ENCODE measurements at regions not wholly inside any gene's neighbourhood (a gene's known extent, or its start where the extent isn't known, plus 50 kb on each side); places are given as distances from the start of the nearest gene placed in this dataset.

DNA sequence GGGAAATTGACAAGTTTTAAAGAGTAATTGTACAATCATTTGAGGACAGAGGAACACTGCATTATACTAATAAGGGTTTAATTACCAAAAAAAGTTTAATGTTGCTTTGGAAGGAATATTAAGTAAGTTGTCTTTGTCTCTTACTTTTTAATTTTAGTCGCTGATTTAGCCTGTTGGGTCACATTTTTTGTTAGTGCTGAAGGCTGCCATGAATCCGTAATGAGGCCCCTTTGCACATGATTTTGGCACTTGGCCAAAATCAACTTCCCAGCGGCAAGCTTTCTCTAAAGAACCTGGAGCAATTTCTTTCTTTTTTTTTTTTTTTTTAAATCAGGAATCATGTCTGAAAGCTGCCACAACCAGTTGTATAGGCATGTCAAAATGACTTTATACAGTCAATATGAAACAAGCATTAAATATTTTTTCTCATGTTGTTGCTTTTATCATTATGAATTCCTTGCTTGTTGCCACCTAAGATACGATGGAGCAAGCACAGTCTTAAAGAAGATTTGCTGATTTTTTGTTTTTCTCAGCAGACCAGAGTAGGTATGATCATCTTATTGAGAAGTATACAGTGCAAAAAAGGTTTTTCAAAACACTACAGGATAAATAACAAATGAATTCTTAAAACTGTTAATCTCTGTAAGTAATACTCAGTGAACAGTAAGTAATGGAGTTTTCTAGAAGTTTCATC is 690.4 kb downstream of the USP25 start:
- TF ChIP-seq, protein P1, sequence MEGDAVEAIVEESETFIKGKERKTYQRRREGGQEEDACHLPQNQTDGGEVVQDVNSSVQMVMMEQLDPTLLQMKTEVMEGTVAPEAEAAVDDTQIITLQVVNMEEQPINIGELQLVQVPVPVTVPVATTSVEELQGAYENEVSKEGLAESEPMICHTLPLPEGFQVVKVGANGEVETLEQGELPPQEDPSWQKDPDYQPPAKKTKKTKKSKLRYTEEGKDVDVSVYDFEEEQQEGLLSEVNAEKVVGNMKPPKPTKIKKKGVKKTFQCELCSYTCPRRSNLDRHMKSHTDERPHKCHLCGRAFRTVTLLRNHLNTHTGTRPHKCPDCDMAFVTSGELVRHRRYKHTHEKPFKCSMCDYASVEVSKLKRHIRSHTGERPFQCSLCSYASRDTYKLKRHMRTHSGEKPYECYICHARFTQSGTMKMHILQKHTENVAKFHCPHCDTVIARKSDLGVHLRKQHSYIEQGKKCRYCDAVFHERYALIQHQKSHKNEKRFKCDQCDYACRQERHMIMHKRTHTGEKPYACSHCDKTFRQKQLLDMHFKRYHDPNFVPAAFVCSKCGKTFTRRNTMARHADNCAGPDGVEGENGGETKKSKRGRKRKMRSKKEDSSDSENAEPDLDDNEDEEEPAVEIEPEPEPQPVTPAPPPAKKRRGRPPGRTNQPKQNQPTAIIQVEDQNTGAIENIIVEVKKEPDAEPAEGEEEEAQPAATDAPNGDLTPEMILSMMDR (IDR thresholded peaks at IDR 0.05) = no peak
- peaks cover 1% of the 10 kb centered on the region for H3K9me3 Mint-ChIP-seq
- no peak for ATAC-seq
- ChIA-PET POLR2A (no interaction called here), CTCF (no interaction called here)
- DNase-seq = no peak
- H3K27ac Mint-ChIP-seq = no peak overlapping the region
- no peaks in the 10 kb centered on the region for H3K4me1 Mint-ChIP-seq (ENCODE audit: low read depth)
- no peaks in the 10 kb centered on the region for H3K27me3 Mint-ChIP-seq
- H3K36me3 Mint-ChIP-seq (ENCODE audit: low read depth) = no peaks in the 10 kb centered on the region
- intact Hi-C loops (cut with micrococcal nuclease) = no loop called here
- no peak overlapping the region for H3K4me3 Mint-ChIP-seq

DNA sequence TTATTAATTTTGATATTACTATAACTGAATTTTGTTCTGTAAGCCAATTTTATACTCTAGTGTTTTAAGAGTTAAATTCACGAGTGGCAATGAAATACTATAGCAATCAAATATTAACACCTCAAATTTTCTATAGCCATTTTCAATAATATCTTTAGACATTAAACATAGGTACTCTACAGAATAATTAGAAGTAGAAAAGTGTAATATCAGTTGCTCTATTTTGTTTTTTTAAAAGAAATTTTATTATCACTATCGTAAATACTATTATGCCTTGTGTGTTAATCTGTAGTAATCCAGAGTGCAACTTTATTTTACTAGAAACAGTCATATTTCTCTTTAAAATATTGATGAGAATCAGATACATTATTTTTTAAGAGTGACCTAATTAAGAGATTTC is 691.2 kb downstream of the USP25 start:
- ChIA-PET CTCF (no interaction called here), POLR2A (interaction anchor here (0.6 kb wide), 1 partner anchor 85 kb away, joined by 3 read pairs; no protein-coding TSS in a partner anchor)
- Mint-ChIP-seq H3K27ac (no peak overlapping the region), H3K36me3 (ENCODE audit: low read depth) (no peaks in the 10 kb centered on the region), H3K4me3 (no peak overlapping the region), H3K4me1 (ENCODE audit: low read depth) (no peaks in the 10 kb centered on the region), H3K9me3 (peaks cover 1% of the 10 kb centered on the region), H3K27me3 (no peaks in the 10 kb centered on the region)
- DNase-seq (no peak), ATAC-seq (no peak)
- intact Hi-C loops (cut with micrococcal nuclease) = no loop called here
- TF ChIP-seq, protein P1 (IDR thresholded peaks at IDR 0.05) = no peak

DNA sequence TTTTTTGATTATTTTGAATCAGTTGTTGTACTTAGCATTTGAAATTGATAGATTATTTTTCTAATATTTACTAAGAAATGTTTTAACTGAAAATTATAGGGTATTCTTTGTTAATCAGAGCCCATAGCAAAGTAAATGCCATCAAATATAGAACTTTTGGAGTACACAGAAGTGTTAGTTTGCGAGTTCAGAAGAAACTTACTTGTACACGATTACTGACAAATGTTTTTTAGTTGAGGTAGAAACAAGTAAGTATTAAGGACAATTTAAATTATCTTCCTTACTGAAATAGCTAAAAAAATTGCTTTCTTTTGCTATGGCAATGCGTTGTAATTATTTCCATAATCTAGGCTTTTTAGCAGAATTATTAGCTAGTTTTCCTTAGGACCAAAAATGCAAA is 692.2 kb downstream of the USP25 start:
- DNase-seq (no peak), ATAC-seq (no peak)
- ChIA-PET CTCF (no interaction called here), POLR2A (no interaction called here)
- TF ChIP-seq, protein P1 (IDR thresholded peaks at IDR 0.05) = no peak
- Mint-ChIP-seq H3K27ac (no peak overlapping the region), H3K4me3 (no peak overlapping the region), H3K36me3 (ENCODE audit: low read depth) (no peaks in the 10 kb centered on the region), H3K4me1 (ENCODE audit: low read depth) (no peaks in the 10 kb centered on the region), H3K9me3 (peaks cover 1% of the 10 kb centered on the region), H3K27me3 (no peaks in the 10 kb centered on the region)
- intact Hi-C loops (cut with micrococcal nuclease) = no loop called here

DNA sequence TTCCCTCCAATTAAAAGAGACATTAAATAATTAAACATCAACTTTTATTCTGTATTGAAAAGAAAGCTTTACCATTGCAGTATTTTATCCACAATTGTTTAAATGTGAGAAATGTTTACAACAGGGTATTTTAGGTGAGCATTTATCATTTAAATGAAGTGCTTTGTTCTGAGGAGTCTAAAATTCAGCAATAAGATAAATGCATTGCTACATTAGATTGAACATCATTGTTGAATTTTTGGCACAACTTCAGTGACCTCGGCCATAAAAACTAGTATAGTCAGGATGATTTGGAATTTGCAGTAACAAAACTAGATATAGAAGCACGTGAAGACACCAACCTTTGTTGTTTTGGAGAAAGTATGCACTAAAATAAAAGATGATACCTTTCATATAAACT is 692.9 kb downstream of the USP25 start:
- no peak for DNase-seq
- POLR2A ChIA-PET = no interaction called here
- no peaks in the 10 kb centered on the region for H3K27me3 Mint-ChIP-seq

DNA sequence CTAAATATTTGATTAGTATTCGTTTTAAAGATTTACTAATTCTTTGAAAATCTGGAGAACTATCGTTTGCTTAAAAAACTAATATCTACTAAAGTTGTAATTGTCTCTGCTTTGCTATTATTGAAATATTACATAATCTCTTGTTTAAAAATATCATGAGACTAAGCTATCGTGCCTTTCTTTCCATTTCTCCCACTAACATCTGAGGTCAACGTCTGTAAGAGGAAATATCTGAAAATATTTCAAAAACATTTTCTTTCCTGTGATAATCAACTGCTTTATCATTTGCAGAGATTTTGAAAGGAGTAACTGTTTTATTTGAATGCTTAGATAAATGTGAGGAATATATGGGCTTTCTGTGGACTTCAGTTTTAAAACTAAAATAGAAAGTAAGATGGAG is 694.1 kb downstream of the USP25 start:
- DNase-seq = no peak
- no peak overlapping the region for H3K4me3 Mint-ChIP-seq
- H3K9me3 Mint-ChIP-seq = peaks cover 1% of the 10 kb centered on the region

More for the DNA sequence above, 692.9 kb downstream of the USP25 start:
- TF ChIP-seq, protein P1 (IDR thresholded peaks at IDR 0.05) = no peak
- H3K4me3 Mint-ChIP-seq = no peak overlapping the region
- no peaks in the 10 kb centered on the region for H3K4me1 Mint-ChIP-seq (ENCODE audit: low read depth)
- no peak for ATAC-seq
- CTCF ChIA-PET = no interaction called here
- intact Hi-C loops (cut with micrococcal nuclease) = no loop called here
- H3K27ac Mint-ChIP-seq = no peak overlapping the region
- peaks cover 1% of the 10 kb centered on the region for H3K9me3 Mint-ChIP-seq
- no peaks in the 10 kb centered on the region for H3K36me3 Mint-ChIP-seq (ENCODE audit: low read depth)

More for the DNA sequence above, 694.1 kb downstream of the USP25 start:
- no peaks in the 10 kb centered on the region for H3K27me3 Mint-ChIP-seq
- TF ChIP-seq, protein P1 (IDR thresholded peaks at IDR 0.05) = no peak
- no peaks in the 10 kb centered on the region for H3K36me3 Mint-ChIP-seq (ENCODE audit: low read depth)
- ChIA-PET POLR2A (no interaction called here), CTCF (no interaction called here)
- no peaks in the 10 kb centered on the region for H3K4me1 Mint-ChIP-seq (ENCODE audit: low read depth)
- ATAC-seq = no peak
- no peak overlapping the region for H3K27ac Mint-ChIP-seq
- intact Hi-C loops (cut with micrococcal nuclease) = no loop called here
